ENCODE measurements at regions not wholly inside any gene's neighbourhood (a gene's known extent, or its start where the extent isn't known, plus 50 kb on each side); places are given as distances from the start of the nearest gene placed in this dataset.

DNA sequence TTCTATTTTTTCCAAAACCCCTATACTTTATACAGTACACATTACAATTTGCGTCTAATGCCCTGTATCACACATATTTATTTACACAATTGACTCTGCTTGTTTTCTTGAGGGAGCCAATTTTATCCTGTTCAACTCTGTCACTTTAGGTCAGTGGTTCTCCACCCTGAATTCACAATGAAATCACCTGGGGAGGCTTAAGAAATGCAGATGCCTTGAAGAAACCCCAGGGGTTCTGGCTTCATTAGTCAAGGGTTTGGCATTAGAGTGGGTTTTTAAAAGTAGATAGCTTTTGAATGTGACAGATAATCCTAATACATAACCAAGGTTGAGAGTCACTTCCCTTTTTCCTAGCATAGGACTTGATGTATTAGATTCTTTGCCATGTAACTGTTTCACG, 398.6 kb upstream of the ERCC4 start:
- TF ChIP-seq CTCF (IDR thresholded peaks at IDR 0.05 in 2 of 3, conservative IDR thresholded peaks at IDR 0.05 in 1 of 3; ENCODE audit: insufficient read depth in 2 of 3, low read depth in 1 of 3, low read length in 3 of 3): no peak
- TF ChIP-seq BACH1 (tag; IDR thresholded peaks at IDR 0.05): no peak
- TF ChIP-seq MAZ (CRISPR knock-in tag; conservative IDR thresholded peaks at IDR 0.05 in 1 of 2, IDR thresholded peaks at IDR 0.05 in 1 of 2): no peak
- TF ChIP-seq ATF7 (IDR thresholded peaks at IDR 0.05): no peak
- no peak for TF ChIP-seq ARID2 (IDR thresholded peaks at IDR 0.05)
- TF ChIP-seq FOXP4 (CRISPR knock-in tag; IDR thresholded peaks at IDR 0.05; ENCODE audit: borderline replicate concordance): no peak
- TF ChIP-seq ZNF121 (CRISPR knock-in tag; conservative IDR thresholded peaks at IDR 0.05): no peak
- no peak for TF ChIP-seq TEAD2 (tag; IDR thresholded peaks at IDR 0.05)
- no peak for TF ChIP-seq FIP1L1 (IDR thresholded peaks at IDR 0.05; ENCODE audit: low read depth, low read length, poor library complexity, severe bottlenecking)
- TF ChIP-seq POLR2A (conservative IDR thresholded peaks at IDR 0.05): no peak
- no peak for TF ChIP-seq NR2C2 (CRISPR knock-in tag; IDR thresholded peaks at IDR 0.05)
- no peak for TF ChIP-seq NR2C2 (tag; IDR thresholded peaks at IDR 0.05)
